AG04450 (cell line): ENCODE measurements at regions not wholly inside any gene's neighbourhood (a gene's known extent, or its start where the extent isn't known, plus 50 kb on each side); places are given as distances from the start of the nearest gene placed in this dataset.
"Not testable (repeated sequence)": the region's sequence is repeated elsewhere in the genome, so short reads cannot be mapped to it uniquely, and the experiment has no call there.

Source experiments
- CTCF ChIA-PET: fragments of 300-600, 350-600 bp; formaldehyde crosslinking; extraction: SDS; loops from one replicate; lab custom pipeline; 2022; ENCODE audit warnings: antibody characterized with exemption, inconsistent platforms; lab: Charles Lee
- POLR2A ChIA-PET: fragments of 350-600 bp; formaldehyde crosslinking; extraction: SDS; loops from one replicate; lab custom pipeline; 2021; ENCODE audit warnings: antibody characterized with exemption, inconsistent platforms; lab: Yijun Ruan, JAX
- DNase-seq: peaks from one replicate; pipeline ENCODE4 v3.0.0-alpha.2; 2011; ENCODE audit warnings: low read depth, low spot score
- H3K27ac ChIP-seq: one replicate; pipeline ENCODE4 v1.5.1; 2012; ENCODE audit warnings: low read depth, low read length, control low read depth
- H3K27me3 ChIP-seq: one replicate; pipeline ENCODE4 v1.6.0; 2012; ENCODE audit warnings: low read length; ENCODE audit not compliant: control insufficient read depth, insufficient read depth
- H3K4me3 ChIP-seq: 2 replicates; pipeline ENCODE4 v1.5.1; 2011; ENCODE audit warnings: mild to moderate bottlenecking, low read depth, low read length, control low read depth
- H3K9me3 ChIP-seq: 2 replicates; pipeline ENCODE4 v1.5.1; 2012; ENCODE audit warnings: low read length; ENCODE audit not compliant: control insufficient read depth, insufficient read depth
- CTCF ChIP-seq: IDR thresholded peaks from 2 replicates; pipeline ENCODE4 v1.5.1; 2011; ENCODE audit warnings: low read depth, low read length, control low read depth, inconsistent platforms

- H3K27me3 ChIP-seq = no peaks in the 10 kb centered on the region
- no peak for TF ChIP-seq CTCF
- ChIA-PET CTCF (no interaction called here), POLR2A (no interaction called here)
- H3K4me3 ChIP-seq = no peak overlapping the region
- H3K27ac ChIP-seq = no peak overlapping the region
- no peak for DNase-seq
- no peaks in the 10 kb centered on the region for H3K9me3 ChIP-seq
These were observed 824.7 kb downstream of the REEP3 start for GRCh38 chr10:64345856-64346255.

- Histone ChIP-seq H3K4me3 (no peak overlapping the region), H3K27me3 (no peaks in the 10 kb centered on the region), H3K27ac (no peak overlapping the region), H3K9me3 (no peaks in the 10 kb centered on the region)
- no peak for TF ChIP-seq CTCF
- ChIA-PET POLR2A (no interaction called here), CTCF (no interaction called here)
- no peak for DNase-seq
These were observed 825.2 kb downstream of the REEP3 start for GRCh38 chr10:64346389-64346788.

- POLR2A ChIA-PET = no interaction called here
- no peak for TF ChIP-seq CTCF
- H3K9me3 ChIP-seq = no peaks in the 10 kb centered on the region
- CTCF ChIA-PET = no interaction called here
- no peaks in the 10 kb centered on the region for H3K27me3 ChIP-seq
- no peak for DNase-seq
- H3K27ac ChIP-seq = no peak overlapping the region
- no peak overlapping the region for H3K4me3 ChIP-seq
These were observed 829.5 kb downstream of the REEP3 start for GRCh38 chr10:64350665-64351064.

- H3K27me3 ChIP-seq = no peaks in the 10 kb centered on the region
- no peak overlapping the region for H3K4me3 ChIP-seq
- CTCF ChIA-PET = no interaction called here
- POLR2A ChIA-PET = no interaction called here
- no peak overlapping the region for H3K27ac ChIP-seq
- DNase-seq = no peak
- no peak for TF ChIP-seq CTCF
- no peaks in the 10 kb centered on the region for H3K9me3 ChIP-seq
These were observed 837.7 kb downstream of the REEP3 start for GRCh38 chr10:64358907-64359306.

- CTCF ChIA-PET, H3K27ac ChIP-seq, DNase-seq, POLR2A ChIA-PET, H3K4me3 ChIP-seq, H3K27me3 ChIP-seq, H3K9me3 ChIP-seq: not testable (repeated sequence)
These were observed 839.0 kb downstream of the REEP3 start for GRCh38 chr10:64360240-64360639.

- TF ChIP-seq CTCF = no peak
- Histone ChIP-seq H3K9me3 (no peaks in the 10 kb centered on the region), H3K27ac (no peak overlapping the region), H3K27me3 (no peaks in the 10 kb centered on the region), H3K4me3 (no peak overlapping the region)
- no peak for DNase-seq
- POLR2A ChIA-PET = no interaction called here
- CTCF ChIA-PET = no interaction called here
These were observed 842.5 kb downstream of the REEP3 start for GRCh38 chr10:64363687-64364086.
